ENCODE measurements at regions not wholly inside any gene's neighbourhood (a gene's known extent, or its start where the extent isn't known, plus 50 kb on each side); places are given as distances from the start of the nearest gene placed in this dataset.

GRCh38 chr2:49834433-49834832, 680.1 kb upstream of the FSHR start:
- TF ChIP-seq CTCF (IDR thresholded peaks at IDR 0.05) = no peak
- TF ChIP-seq POLR2A (IDR thresholded peaks at IDR 0.05) = no peak
